Mesenchymal stem cell (in vitro differentiated cells and primary cell): ENCODE measurements at regions not wholly inside any gene's neighbourhood (a gene's known extent, or its start where the extent isn't known, plus 50 kb on each side); places are given as distances from the start of the nearest gene placed in this dataset.

ENCODE experiments used
- DNase-seq: peaks from one replicate; pipeline ENCODE4 v3.0.0-alpha.2; 2013
- H2AFZ ChIP-seq: one replicate; pipeline ENCODE4 v1.6.1; 2013; ENCODE audit warnings: low read depth, mild to moderate bottlenecking, control low read depth, inconsistent platforms, low read length, moderate library complexity
- H2AK5ac ChIP-seq: 2 replicates; pipeline ENCODE4 v1.6.1; 2013; ENCODE audit warnings: low read length, moderate library complexity, mild to moderate bottlenecking, inconsistent platforms; ENCODE audit not compliant: severe bottlenecking
- H2BK120ac ChIP-seq: one replicate; pipeline ENCODE4 v1.6.1; 2013; ENCODE audit warnings: low read depth, mild to moderate bottlenecking, inconsistent platforms, low read length, moderate library complexity
- H2BK12ac ChIP-seq, 2 experiments: one replicate each; pipeline ENCODE4 v1.6.1; 2013; ENCODE audit warnings: inconsistent platforms in 2 of 2, low read length in 2 of 2, mild to moderate bottlenecking in 2 of 2, moderate library complexity in 2 of 2, control low read depth in 1 of 2
- H2BK15ac ChIP-seq: one replicate; pipeline ENCODE4 v1.6.1; 2013; ENCODE audit warnings: mild to moderate bottlenecking, low read depth, inconsistent platforms; ENCODE audit not compliant: poor library complexity, severe bottlenecking
- H2BK5ac ChIP-seq: 2 replicates; pipeline ENCODE4 v1.6.1; 2013; ENCODE audit warnings: low read depth, mild to moderate bottlenecking, low read length, control low read depth, inconsistent platforms; ENCODE audit not compliant: poor library complexity, severe bottlenecking
- H3K14ac ChIP-seq, 2 experiments: one replicate each; pipeline ENCODE4 v1.6.1; 2013; ENCODE audit warnings: inconsistent platforms in 2 of 2, low read length in 2 of 2, control low read depth in 1 of 2, mild to moderate bottlenecking in 1 of 2, moderate library complexity in 1 of 2
- H3K18ac ChIP-seq, 2 experiments: one replicate each; pipeline ENCODE4 v1.6.1; 2013; ENCODE audit warnings: inconsistent platforms in 2 of 2, low read length in 2 of 2, control low read depth in 1 of 2, low read depth in 1 of 2, mild to moderate bottlenecking in 1 of 2
- H3K23ac ChIP-seq, 2 experiments: one replicate each; pipeline ENCODE4 v1.6.1; 2013; ENCODE audit warnings: inconsistent platforms in 2 of 2, low read length in 2 of 2, mild to moderate bottlenecking in 2 of 2, moderate library complexity in 2 of 2, control low read depth in 1 of 2
- H3K27ac ChIP-seq: 2 replicates; pipeline ENCODE4 v1.5.1; 2013; ENCODE audit warnings: mild to moderate bottlenecking, moderate library complexity, low read length, control low read depth, inconsistent platforms; ENCODE audit not compliant: poor library complexity, severe bottlenecking
- H3K27me3 ChIP-seq, 2 experiments: 2 replicates each; pipeline versions ENCODE4 v1.6.1 to v1.7.0; 2013; ENCODE audit warnings: low read length in 2 of 2, mild to moderate bottlenecking in 2 of 2, moderate library complexity in 2 of 2, control low read depth in 1 of 2, inconsistent platforms in 1 of 2; ENCODE audit not compliant: control insufficient read depth in 1 of 2, insufficient read depth in 1 of 2
- H3K36me3 ChIP-seq, 2 experiments: 2 replicates each; pipeline versions ENCODE4 v1.6.1 to v1.7.0; 2013; ENCODE audit warnings: low read length in 2 of 2, control low read depth in 1 of 2, inconsistent platforms in 1 of 2, low read depth in 1 of 2, mild to moderate bottlenecking in 1 of 2; ENCODE audit not compliant: insufficient read depth in 2 of 2, control insufficient read depth in 1 of 2
- H3K4ac ChIP-seq, 2 experiments: one replicate each; pipeline ENCODE4 v1.6.1; 2013; ENCODE audit warnings: inconsistent platforms in 2 of 2, low read length in 2 of 2, mild to moderate bottlenecking in 2 of 2, moderate library complexity in 2 of 2, control low read depth in 1 of 2, low read depth in 1 of 2
- H3K4me1 ChIP-seq: 2 replicates; pipeline ENCODE4 v1.6.1; 2013; ENCODE audit warnings: low read depth, low read length, control low read depth; ENCODE audit not compliant: control insufficient read depth, insufficient read depth
- H3K4me2 ChIP-seq: 2 replicates; pipeline ENCODE4 v1.6.1; 2013; ENCODE audit warnings: low read length, mild to moderate bottlenecking, inconsistent platforms; ENCODE audit not compliant: poor library complexity, severe bottlenecking
- H3K4me3 ChIP-seq, 2 experiments: 2 replicates each; pipeline versions ENCODE4 v1.5.1 to v1.7.0; 2013; ENCODE audit warnings: low read length in 2 of 2, mild to moderate bottlenecking in 2 of 2, control low read depth in 1 of 2, low read depth in 1 of 2; ENCODE audit not compliant: insufficient read depth in 1 of 2
- H3K79me1 ChIP-seq: replicated peaks from 2 replicates; pipeline ENCODE4 v1.6.1; 2013; ENCODE audit warnings: mild to moderate bottlenecking, control low read depth, low read length, inconsistent platforms; ENCODE audit not compliant: poor library complexity, severe bottlenecking
- H3K9ac ChIP-seq: 2 replicates; pipeline ENCODE4 v1.7.0; 2013; ENCODE audit warnings: mild to moderate bottlenecking, low read length, moderate library complexity
- H3K9me3 ChIP-seq: 2 replicates; pipeline ENCODE4 v1.7.0; 2013; ENCODE audit warnings: mild to moderate bottlenecking, low read length; ENCODE audit not compliant: control insufficient read depth
- H4K8ac ChIP-seq: one replicate; pipeline ENCODE4 v1.6.1; 2013; ENCODE audit warnings: inconsistent platforms, mild to moderate bottlenecking, low read length, moderate library complexity
- H4K91ac ChIP-seq: one replicate; pipeline ENCODE4 v1.6.1; 2013; ENCODE audit warnings: mild to moderate bottlenecking, low read length, inconsistent platforms
- WGBS: methylation state at CpG from one replicate; pipeline ENCODE4 v1.1.7; 2013; ENCODE audit warnings: mixed read lengths; 5-methylcytosine and 5-hydroxymethylcytosine counted together

GRCh38 chr1:5485968-5486696 lies 506.1 kb downstream of the NPHP4 start:
- DNase-seq = no peak
- no peak overlapping the region for H3K18ac ChIP-seq
- no peak overlapping the region for H2BK5ac ChIP-seq
- 90% methylated on average over 6 of the region's 7 CpGs for WGBS
- no peaks in the 10 kb centered on the region for H3K4me1 ChIP-seq
- H3K36me3 ChIP-seq = no peaks in the 10 kb centered on the region
- no peak overlapping the region for H2BK120ac ChIP-seq
- H4K91ac ChIP-seq = no peak overlapping the region
- no peak overlapping the region for H4K8ac ChIP-seq
- H2BK12ac ChIP-seq = no peak overlapping the region
- H2BK15ac ChIP-seq = no peak overlapping the region
- H3K9me3 ChIP-seq = no peaks in the 10 kb centered on the region
- H3K23ac ChIP-seq = no peak overlapping the region
- no peak overlapping the region for H3K4me3 ChIP-seq
- H2AFZ ChIP-seq = no peak overlapping the region
- no peak overlapping the region for H3K4me2 ChIP-seq
- H3K27me3 ChIP-seq = peaks cover 0 to 8% of the 10 kb centered on the region in 2 experiments
- no peak overlapping the region for H3K9ac ChIP-seq
- no peak overlapping the region for H3K27ac ChIP-seq
- no peaks in the 10 kb centered on the region for H3K79me1 ChIP-seq
- no peak overlapping the region for H3K4ac ChIP-seq
- no peak overlapping the region for H2AK5ac ChIP-seq
- no peak overlapping the region for H3K14ac ChIP-seq

GRCh38 chr1:5485436-5485835 lies 506.8 kb downstream of the NPHP4 start:
- no peak overlapping the region for H2AFZ ChIP-seq

GRCh38 chr1:5484451-5485165 lies 507.6 kb downstream of the NPHP4 start:
- Histone ChIP-seq H3K23ac (no peak overlapping the region), H3K4me2 (no peak overlapping the region), H3K4ac (no peak overlapping the region), H3K9me3 (no peaks in the 10 kb centered on the region), H3K18ac (no peak overlapping the region), H3K36me3 (no peaks in the 10 kb centered on the region), H3K79me1 (no peaks in the 10 kb centered on the region), H3K4me1 (no peaks in the 10 kb centered on the region), H3K27me3 (no peaks in the 10 kb centered on the region), H3K4me3 (no peak overlapping the region), H4K91ac (no peak overlapping the region), H2BK5ac (no peak overlapping the region), H2BK120ac (no peak overlapping the region), H2AFZ (no peak overlapping the region), H3K9ac (no peak overlapping the region), H4K8ac (no peak overlapping the region), H2BK12ac (no peak overlapping the region), H3K27ac (no peak overlapping the region), H3K14ac (no peak overlapping the region), H2AK5ac (no peak overlapping the region), H2BK15ac (no peak overlapping the region)
- WGBS = 84% methylated on average over 15 of the region's 15 CpGs
- no peak for DNase-seq

More at GRCh38 chr1:5485436-5485835, 506.8 kb downstream of the NPHP4 start:
- H3K4me2 ChIP-seq = no peak overlapping the region
- H3K27ac ChIP-seq = no peak overlapping the region
- peaks cover 0 to 1% of the 10 kb centered on the region in 2 experiments for H3K27me3 ChIP-seq
- no peak overlapping the region for H3K9ac ChIP-seq
- H4K8ac ChIP-seq = no peak overlapping the region
- no peak overlapping the region for H3K18ac ChIP-seq
- H3K14ac ChIP-seq = no peak overlapping the region
- H3K4me1 ChIP-seq = no peaks in the 10 kb centered on the region
- H3K36me3 ChIP-seq = no peaks in the 10 kb centered on the region
- no peak overlapping the region for H3K23ac ChIP-seq
- H2BK15ac ChIP-seq = no peak overlapping the region
- no peak for DNase-seq
- no peak overlapping the region for H2BK120ac ChIP-seq
- WGBS = 70% methylated on average over 2 of the region's 2 CpGs
- H2BK5ac ChIP-seq = no peak overlapping the region
- H2BK12ac ChIP-seq = no peak overlapping the region
- no peak overlapping the region for H4K91ac ChIP-seq
- H3K79me1 ChIP-seq = no peaks in the 10 kb centered on the region
- H2AK5ac ChIP-seq = no peak overlapping the region
- no peaks in the 10 kb centered on the region for H3K9me3 ChIP-seq
- H3K4ac ChIP-seq = no peak overlapping the region
- no peak overlapping the region for H3K4me3 ChIP-seq

- H3K27me3 ChIP-seq = no peaks in the 10 kb centered on the region
- H3K18ac ChIP-seq = no peak overlapping the region
- no peak overlapping the region for H2AK5ac ChIP-seq
- no peaks in the 10 kb centered on the region for H3K79me1 ChIP-seq
- H2BK15ac ChIP-seq = no peak overlapping the region
- H3K36me3 ChIP-seq = no peaks in the 10 kb centered on the region
- no peak overlapping the region for H3K14ac ChIP-seq
- H3K4me2 ChIP-seq = no peak overlapping the region
- no peak overlapping the region for H2AFZ ChIP-seq
- 36% methylated on average over 10 of the region's 10 CpGs for WGBS
- no peaks in the 10 kb centered on the region for H3K4me1 ChIP-seq
- no peak overlapping the region for H2BK120ac ChIP-seq
- H3K4me3 ChIP-seq = no peak overlapping the region
- no peak overlapping the region for H2BK5ac ChIP-seq
- no peak overlapping the region for H3K4ac ChIP-seq
- H3K9ac ChIP-seq = no peak overlapping the region
- H3K9me3 ChIP-seq = no peaks in the 10 kb centered on the region
- H2BK12ac ChIP-seq = no peak overlapping the region
- no peak overlapping the region for H4K91ac ChIP-seq
- H4K8ac ChIP-seq = no peak overlapping the region
- no peak overlapping the region for H3K23ac ChIP-seq
- H3K27ac ChIP-seq = no peak overlapping the region
- DNase-seq = no peak
Observed at GRCh38 chr1:5481889-5482288, 510.3 kb downstream of the NPHP4 start.
